H9 (cell line): ENCODE measurements at regions not wholly inside any gene's neighbourhood (a gene's known extent, or its start where the extent isn't known, plus 50 kb on each side); places are given as distances from the start of the nearest gene placed in this dataset.

Experiments used
- DNase-seq: peaks from one replicate; pipeline ENCODE4 v3.0.0-alpha.2; 2017
- H2AFZ ChIP-seq: one replicate; pipeline ENCODE4 v1.6.1; 2013; ENCODE audit warnings: mild to moderate bottlenecking, low read length, control low read depth, moderate library complexity
- H2AK5ac ChIP-seq: 2 replicates; pipeline ENCODE4 v1.6.1; 2013; ENCODE audit warnings: low read length, control low read depth, mixed read lengths; ENCODE audit not compliant: insufficient read length
- H2BK120ac ChIP-seq: one replicate; pipeline ENCODE4 v1.6.1; 2013; ENCODE audit warnings: low read depth, mild to moderate bottlenecking, low read length, control low read depth, inconsistent platforms; ENCODE audit not compliant: poor library complexity, severe bottlenecking
- H2BK12ac ChIP-seq: 2 replicates; pipeline ENCODE4 v1.6.1; 2013; ENCODE audit warnings: low read length, control low read depth, mixed read lengths, low read depth; ENCODE audit not compliant: insufficient read length
- H2BK15ac ChIP-seq: 2 replicates; pipeline ENCODE4 v1.6.1; 2013; ENCODE audit warnings: low read depth, low read length, control low read depth
- H2BK20ac ChIP-seq: one replicate; pipeline ENCODE4 v1.6.1; 2013; ENCODE audit warnings: low read depth, mild to moderate bottlenecking, low read length, control low read depth, inconsistent platforms; ENCODE audit not compliant: poor library complexity, severe bottlenecking
- H2BK5ac ChIP-seq: 2 replicates; pipeline ENCODE4 v1.6.1; 2013; ENCODE audit warnings: low read length, control low read depth, mixed read lengths; ENCODE audit not compliant: insufficient read length
- H3K14ac ChIP-seq: 2 replicates; pipeline ENCODE4 v1.6.1; 2013; ENCODE audit warnings: low read length, control low read depth; ENCODE audit not compliant: insufficient read depth
- H3K18ac ChIP-seq: 2 replicates; pipeline ENCODE4 v1.6.1; 2013; ENCODE audit warnings: low read depth, mild to moderate bottlenecking, mixed read lengths, low read length, control low read depth; ENCODE audit not compliant: insufficient read length
- H3K23ac ChIP-seq: 2 replicates; pipeline ENCODE4 v1.6.1; 2013; ENCODE audit warnings: low read length, control low read depth, mixed read lengths, low read depth; ENCODE audit not compliant: insufficient read length
- H3K23me2 ChIP-seq: 2 replicates; pipeline ENCODE4 v1.6.1; 2013; ENCODE audit warnings: low read depth, mild to moderate bottlenecking, mixed read lengths, low read length, control low read depth; ENCODE audit not compliant: insufficient read length, poor library complexity, severe bottlenecking
- H3K27ac ChIP-seq: 2 replicates; pipeline ENCODE4 v1.5.1; 2013; ENCODE audit warnings: low read length, control low read depth, mixed read lengths, low read depth; ENCODE audit not compliant: insufficient read length
- H3K27me3 ChIP-seq: 2 replicates; pipeline ENCODE4 v1.6.1; 2013; ENCODE audit warnings: low read length, control low read depth, inconsistent platforms; ENCODE audit not compliant: insufficient read depth
- H3K4ac ChIP-seq: 2 replicates; pipeline ENCODE4 v1.6.1; 2013; ENCODE audit warnings: low read depth, mild to moderate bottlenecking, control low read depth, inconsistent platforms, low read length, moderate library complexity
- H3K4me1 ChIP-seq: 2 replicates; pipeline ENCODE4 v1.6.1; 2013; ENCODE audit warnings: low read length, control low read depth, inconsistent platforms; ENCODE audit not compliant: insufficient read depth
- H3K4me2 ChIP-seq: 2 replicates; pipeline ENCODE4 v1.6.1; 2013; ENCODE audit warnings: low read length, control low read depth, mixed read lengths; ENCODE audit not compliant: insufficient read length, insufficient read depth
- H3K56ac ChIP-seq: 2 replicates; pipeline ENCODE4 v1.6.1; 2013; ENCODE audit warnings: low read depth, mild to moderate bottlenecking, mixed read lengths, low read length, control low read depth; ENCODE audit not compliant: insufficient read length
- H3K79me1 ChIP-seq: 2 replicates; pipeline ENCODE4 v1.6.1; 2013; ENCODE audit warnings: low read depth, mild to moderate bottlenecking, moderate library complexity, low read length, control low read depth, inconsistent platforms; ENCODE audit not compliant: insufficient read depth, poor library complexity, severe bottlenecking
- H3K79me2 ChIP-seq: 2 replicates; pipeline ENCODE4 v1.6.1; 2013; ENCODE audit warnings: low read length, control low read depth, inconsistent platforms; ENCODE audit not compliant: insufficient read depth
- H3K9ac ChIP-seq: 2 replicates; pipeline ENCODE4 v1.6.1; 2013; ENCODE audit warnings: low read length, control low read depth, mixed read lengths; ENCODE audit not compliant: insufficient read length; ENCODE audit errors: extremely low read depth
- H3K9me3 ChIP-seq: one replicate; pipeline ENCODE4 v1.6.1; 2013; ENCODE audit warnings: low read depth, low read length, inconsistent platforms; ENCODE audit not compliant: control insufficient read depth
- H3T11ph ChIP-seq: one replicate; pipeline ENCODE4 v1.6.1; 2013; ENCODE audit warnings: mild to moderate bottlenecking, low read length, control low read depth, inconsistent platforms
- H4K20me1 ChIP-seq: one replicate; pipeline ENCODE4 v1.6.1; 2013; ENCODE audit not compliant: control insufficient read depth, insufficient read length, insufficient read depth
- H4K5ac ChIP-seq: 2 replicates; pipeline ENCODE4 v1.6.1; 2013; ENCODE audit warnings: low read depth, mild to moderate bottlenecking, mixed read lengths, low read length, control low read depth; ENCODE audit not compliant: insufficient read length
- H4K8ac ChIP-seq: replicated peaks from 2 replicates; pipeline ENCODE4 v1.6.1; 2013; ENCODE audit warnings: low read length, control low read depth, mixed read lengths, low read depth; ENCODE audit not compliant: insufficient read length
- H4K91ac ChIP-seq: 2 replicates; pipeline ENCODE4 v1.6.1; 2013; ENCODE audit warnings: low read depth, mild to moderate bottlenecking, moderate library complexity, mixed read lengths, low read length, control low read depth; ENCODE audit not compliant: insufficient read length
- H3K27ac Mint-ChIP-seq, 3 experiments: 2 replicates in 2 of 3; 3 replicates in 1 of 3; pipeline ENCODE4 v1.8.0; 2020 to 2021; ENCODE audit warnings: mixed read lengths in 3 of 3, mild to moderate bottlenecking in 1 of 3, moderate library complexity in 1 of 3
- H3K27me3 Mint-ChIP-seq: 2 replicates; pipeline ENCODE4 v1.8.0; 2021; ENCODE audit warnings: low read depth, mild to moderate bottlenecking, moderate library complexity, mixed read lengths
- H3K36me3 Mint-ChIP-seq, 3 experiments: 2 replicates in 2 of 3; 3 replicates in 1 of 3; pipeline ENCODE4 v1.8.0; 2020 to 2021; ENCODE audit warnings: low read depth in 3 of 3, mixed read lengths in 3 of 3; ENCODE audit not compliant: insufficient read depth in 1 of 3
- H3K4me1 Mint-ChIP-seq, 2 experiments: 2 replicates each; pipeline ENCODE4 v1.8.0; 2020; ENCODE audit warnings: mixed read lengths in 2 of 2
- H3K4me3 Mint-ChIP-seq, 2 experiments: 2 replicates in 1 of 2; 3 replicates in 1 of 2; pipeline ENCODE4 v1.8.0; 2020 to 2021; ENCODE audit warnings: mild to moderate bottlenecking in 2 of 2, mixed read lengths in 2 of 2, moderate library complexity in 1 of 2
- H3K9me3 Mint-ChIP-seq, 2 experiments: 2 replicates in 1 of 2; 3 replicates in 1 of 2; pipeline ENCODE4 v1.8.0; 2020; ENCODE audit warnings: mild to moderate bottlenecking in 2 of 2, mixed read lengths in 2 of 2, moderate library complexity in 1 of 2
- CTCF ChIP-seq: fragments of 200-600 bp; sonication (generic); conservative IDR thresholded peaks from 3 replicates; pipeline ENCODE4 v1.8.0; 2021; ENCODE audit warnings: antibody characterized with exemption, mild to moderate bottlenecking
- WGBS: extraction: QIAGEN DNeasy Blood & Tissue Kit; methylation state at CpG from one replicate; pipeline ENCODE4 v1.1.7; 2013; ENCODE audit warnings: missing lambda C conversion rate, low lambda C conversion rate, mixed read lengths; ENCODE audit not compliant: insufficient read length; ENCODE audit errors: extremely low coverage; 5-methylcytosine and 5-hydroxymethylcytosine counted together

GRCh38 chr2:217365656-217366055 lies 505.8 kb upstream of the TNP1 start:
- no peaks in the 10 kb centered on the region for H4K20me1 ChIP-seq
- H2BK20ac ChIP-seq = no peak overlapping the region
- H2AK5ac ChIP-seq = no peak overlapping the region
- Mint-ChIP-seq H3K27me3 (peaks cover 41% of the 10 kb centered on the region), H3K4me3 (no peak overlapping the region), H3K27ac (no peak overlapping the region), H3K4me1 (no peaks in the 10 kb centered on the region), H3K9me3 (no peaks in the 10 kb centered on the region; a peak in 1 of 5 replicates), H3K36me3 (no peaks in the 10 kb centered on the region)
- no peak overlapping the region for H3K14ac ChIP-seq
- H3K79me2 ChIP-seq = no peaks in the 10 kb centered on the region
- no peaks in the 10 kb centered on the region for H3K9me3 ChIP-seq
- H2BK15ac ChIP-seq = no peak overlapping the region
- H3K27ac ChIP-seq = no peak overlapping the region
- H3K9ac ChIP-seq = no peak overlapping the region
- H3K79me1 ChIP-seq = no peaks in the 10 kb centered on the region
- no CpG with 5 or more reads among the region's 3 CpGs for WGBS
- no peak overlapping the region for H3K23ac ChIP-seq
- H3K4me1 ChIP-seq = no peaks in the 10 kb centered on the region
- no peak overlapping the region for H2BK12ac ChIP-seq
- H3K23me2 ChIP-seq = no peaks in the 10 kb centered on the region
- no peak overlapping the region for H3K4ac ChIP-seq
- H3K56ac ChIP-seq = no peak overlapping the region
- H4K5ac ChIP-seq = no peak overlapping the region
- TF ChIP-seq CTCF = no peak
- H3K18ac ChIP-seq = no peak overlapping the region
- no peak overlapping the region for H2BK5ac ChIP-seq
- H4K8ac ChIP-seq = no peak overlapping the region
- H2AFZ ChIP-seq = no peak overlapping the region
- no peak for DNase-seq
- no peak overlapping the region for H4K91ac ChIP-seq
- H3K27me3 ChIP-seq = peaks cover 2% of the 10 kb centered on the region
- no peak overlapping the region for H2BK120ac ChIP-seq
- H3T11ph ChIP-seq = no peak overlapping the region
- no peak overlapping the region for H3K4me2 ChIP-seq
